ENCODE measurements at regions not wholly inside any gene's neighbourhood (a gene's known extent, or its start where the extent isn't known, plus 50 kb on each side); places are given as distances from the start of the nearest gene placed in this dataset.

DNA sequence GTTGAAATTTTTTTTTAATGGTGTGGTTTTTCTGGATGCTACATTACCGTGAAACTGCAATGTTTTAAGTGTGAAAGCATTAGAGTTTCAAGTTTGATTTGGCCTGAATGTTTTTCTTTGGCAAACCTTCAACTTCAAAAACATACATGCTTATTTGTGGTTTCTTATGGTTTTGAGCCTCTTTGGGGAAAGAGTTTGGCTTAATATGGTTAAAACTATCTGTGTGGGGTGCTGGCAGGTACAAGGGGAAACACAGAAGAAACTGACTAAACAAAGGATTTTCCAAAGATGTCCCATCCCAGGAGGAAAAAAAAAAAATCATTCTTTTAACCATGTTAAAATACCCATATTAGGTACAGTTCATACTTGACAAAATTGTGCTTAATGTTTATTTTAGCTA lies 121.1 kb downstream of the HGF start:
- DNase-seq (ENCODE audit: low read depth): no peak

DNA sequence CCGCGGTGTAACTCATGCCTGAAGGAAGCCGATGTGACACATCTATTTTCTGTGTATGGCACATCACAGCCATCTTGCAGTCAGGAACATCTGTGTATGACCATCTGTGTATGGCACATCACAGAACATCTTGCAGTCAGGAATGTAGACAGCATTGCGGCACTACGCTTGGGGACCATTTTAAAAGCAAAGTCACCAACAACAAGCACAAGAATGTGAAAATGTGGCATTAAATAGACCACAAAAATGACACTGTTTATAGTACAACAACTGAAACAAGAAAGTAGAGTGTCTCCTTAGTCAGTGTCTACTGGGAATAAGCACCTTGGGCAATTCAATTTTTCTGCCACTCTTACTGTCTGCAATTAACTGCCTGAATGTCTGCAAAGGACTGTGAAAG lies 124.4 kb downstream of the HGF start:
- peak; percentile 21 for DNase-seq (ENCODE audit: low read depth)

DNA sequence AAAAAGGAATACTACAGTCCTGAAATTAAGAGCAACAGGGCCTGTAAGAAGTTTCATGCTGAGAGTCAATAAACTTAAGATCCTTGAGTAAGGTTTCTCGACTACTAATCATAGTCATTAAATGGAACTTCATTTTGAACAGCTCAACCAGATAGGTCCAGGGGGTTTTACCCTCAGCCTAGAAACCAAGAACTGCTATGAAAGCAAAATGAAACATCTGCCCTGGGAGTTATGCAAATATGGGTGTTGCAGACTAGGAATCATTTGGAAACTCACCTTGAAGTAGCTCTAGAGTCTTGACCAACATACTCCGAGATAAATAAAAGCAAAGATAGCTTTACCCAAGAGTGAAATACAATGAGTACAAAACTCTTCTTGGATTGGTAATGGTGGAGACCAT lies 128.0 kb downstream of the HGF start:
- DNase-seq (ENCODE audit: low read depth): no peak

DNA sequence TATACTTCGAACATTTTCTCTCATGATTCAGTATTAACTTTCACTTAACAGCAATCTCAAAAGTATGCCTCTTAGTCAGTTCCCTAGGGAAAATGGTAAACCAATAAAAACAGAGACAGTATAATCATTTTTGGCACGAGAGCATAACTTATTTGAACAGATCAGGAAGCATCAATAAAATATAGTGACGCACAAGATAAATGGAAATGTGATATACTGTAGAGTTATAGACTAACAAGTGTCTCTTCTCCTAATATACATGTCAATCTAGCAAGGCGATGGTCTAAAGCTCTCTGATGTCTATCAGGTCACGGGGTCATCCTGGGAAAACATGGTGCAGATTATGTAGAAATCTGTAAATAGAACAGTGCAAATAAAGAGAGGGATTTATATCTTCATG lies 131.6 kb downstream of the HGF start:
- peak; percentile 72 for DNase-seq (ENCODE audit: low read depth)

DNA sequence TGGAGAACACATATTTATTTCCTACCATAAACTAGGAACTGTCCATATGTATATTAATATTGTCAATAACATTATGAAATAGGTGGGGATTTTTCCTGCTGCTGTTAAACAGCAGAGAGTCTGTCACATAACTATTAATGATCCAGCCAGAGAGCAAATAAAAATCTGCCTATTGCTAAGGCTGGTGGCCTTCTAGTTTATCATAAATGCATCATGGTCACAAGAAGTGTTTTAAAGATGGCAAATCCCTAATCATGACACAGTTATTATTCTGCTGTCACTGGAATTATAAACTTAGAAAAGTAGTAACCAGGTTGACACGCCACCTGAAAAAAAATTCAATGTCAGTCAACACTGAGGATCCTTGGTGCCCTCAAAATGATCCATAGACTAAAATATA lies 132.3 kb downstream of the HGF start:
- no peak for DNase-seq (ENCODE audit: low read depth)

DNA sequence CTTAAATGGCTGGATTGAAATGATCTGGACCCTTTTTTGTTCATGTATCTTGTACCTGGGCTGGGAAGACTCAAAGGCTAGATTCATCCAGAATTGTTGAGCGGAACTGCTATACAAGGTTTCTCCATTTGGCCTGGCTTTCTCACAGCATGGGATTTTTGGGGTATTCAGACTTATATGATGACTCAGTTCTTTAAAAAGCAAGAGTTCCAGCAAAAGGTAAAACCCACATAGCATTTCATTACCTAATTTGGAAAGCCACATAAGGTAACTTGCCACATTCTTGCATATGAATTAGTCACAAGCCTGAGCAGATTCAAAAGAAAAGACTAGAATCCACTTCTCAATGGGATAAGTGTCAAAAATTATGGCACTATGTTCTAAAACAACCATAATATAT lies 137.4 kb downstream of the HGF start:
- no peak for DNase-seq (ENCODE audit: low read depth)

DNA sequence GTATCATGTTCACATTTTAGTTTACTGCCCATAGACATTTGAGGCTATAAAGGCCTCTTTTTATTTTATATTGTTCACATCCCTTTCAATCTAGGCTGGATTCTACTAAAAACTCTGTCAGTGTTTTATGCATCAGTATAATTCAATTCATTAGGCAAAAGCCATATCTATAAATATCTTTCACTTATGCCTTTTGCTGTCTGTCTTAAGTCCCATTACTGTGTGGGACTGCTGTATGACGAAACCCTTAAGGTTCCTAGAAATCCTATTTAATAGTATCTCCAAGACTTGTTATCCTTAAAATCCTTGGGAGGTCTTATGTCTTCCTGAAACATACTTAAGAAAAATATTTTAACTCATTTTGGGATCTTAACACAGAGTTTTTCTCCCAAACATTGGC lies 139.2 kb downstream of the HGF start:
- DNase-seq (ENCODE audit: low read depth): no peak

DNA sequence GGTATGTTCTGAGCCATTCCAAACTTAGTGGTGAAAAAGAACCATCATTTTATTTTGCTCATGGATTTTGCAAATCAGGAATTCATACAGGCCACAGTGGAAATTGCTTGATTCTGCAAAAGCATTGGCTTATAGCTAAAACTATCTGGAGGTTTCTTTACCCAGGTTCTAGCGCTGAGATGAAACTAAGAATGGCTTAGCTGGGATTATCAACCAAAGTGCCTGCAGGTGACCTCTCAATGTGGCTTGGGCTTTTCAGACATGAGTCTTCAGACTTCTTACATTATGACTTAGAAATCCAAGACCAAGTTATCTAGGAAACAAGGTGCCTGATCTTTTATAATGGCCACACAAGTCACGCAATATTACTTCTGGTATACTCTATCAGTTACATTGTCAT lies 140.1 kb downstream of the HGF start:
- no peak for DNase-seq (ENCODE audit: low read depth)

DNA sequence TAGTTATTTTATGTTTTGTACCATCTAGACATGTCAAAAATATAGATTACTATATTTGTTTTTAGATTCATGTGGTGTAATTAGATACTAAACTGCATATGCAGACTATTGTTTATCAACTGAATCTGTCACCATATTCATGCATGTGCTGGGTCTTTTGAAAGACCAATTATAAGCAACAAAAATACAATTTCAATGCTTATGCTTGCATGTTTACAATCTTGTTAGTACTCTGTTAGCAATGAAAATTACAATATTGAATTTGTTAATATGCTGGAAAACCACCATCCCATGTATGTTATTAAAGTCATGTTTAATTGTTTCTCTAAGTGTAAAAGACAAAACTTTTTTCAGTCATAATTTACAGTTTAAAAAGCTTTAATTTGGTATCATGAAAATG lies 140.9 kb downstream of the HGF start:
- DNase-seq (ENCODE audit: low read depth): no peak

DNA sequence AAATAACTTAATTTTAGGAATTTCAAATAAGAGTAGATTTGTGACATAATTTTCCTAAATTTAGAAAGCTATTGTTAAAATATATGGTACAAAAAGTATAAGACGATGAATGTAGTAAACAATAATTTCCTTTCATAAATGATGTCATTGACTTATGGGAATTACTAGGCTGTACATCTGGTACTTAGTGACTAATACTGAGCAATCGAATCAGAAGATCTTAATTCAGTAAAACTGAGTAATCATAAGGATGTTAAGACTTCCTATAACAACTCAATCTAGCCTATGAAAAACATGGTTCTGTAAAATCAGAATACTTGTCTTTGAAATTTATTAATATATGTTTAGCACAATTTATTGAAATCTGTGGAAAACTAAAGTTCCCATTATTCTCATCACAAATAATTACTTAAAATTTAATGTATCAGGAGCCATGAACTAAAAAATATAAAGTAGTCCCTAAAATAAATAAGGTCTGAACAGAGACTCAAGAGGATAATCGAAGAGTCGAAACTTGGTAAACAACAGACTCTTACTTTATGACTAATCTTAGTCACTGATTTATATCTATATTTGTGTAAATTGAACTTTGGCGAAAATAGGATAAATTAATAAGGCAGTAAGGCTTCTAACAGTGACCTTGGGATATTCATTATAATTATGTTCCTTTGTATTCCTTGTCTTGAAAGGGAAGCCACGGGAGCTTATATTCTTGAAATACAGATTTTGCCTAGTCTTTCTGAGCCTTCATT lies 142.1 kb downstream of the HGF start:
- peak; percentile 93 for DNase-seq (ENCODE audit: low read depth)

DNA sequence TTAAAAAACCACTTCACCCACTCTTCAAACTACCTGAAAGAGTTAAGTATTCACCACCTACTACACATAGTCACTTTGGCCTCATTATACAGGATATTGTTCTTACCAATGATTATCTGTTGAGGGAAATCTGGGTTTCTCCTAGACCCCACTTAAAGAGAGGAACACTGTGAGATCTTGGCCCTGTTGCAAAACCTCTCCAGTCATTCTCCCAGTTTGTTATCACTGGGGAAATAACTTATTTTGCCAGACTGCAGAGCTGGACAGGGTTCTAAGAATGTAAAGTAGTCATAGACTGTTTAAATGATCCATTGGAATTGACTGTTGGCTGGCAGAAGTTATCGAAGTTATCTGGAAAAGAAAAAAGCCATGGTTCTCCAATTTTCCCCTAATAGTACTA lies 143.8 kb downstream of the HGF start:
- no peak for DNase-seq (ENCODE audit: low read depth)

DNA sequence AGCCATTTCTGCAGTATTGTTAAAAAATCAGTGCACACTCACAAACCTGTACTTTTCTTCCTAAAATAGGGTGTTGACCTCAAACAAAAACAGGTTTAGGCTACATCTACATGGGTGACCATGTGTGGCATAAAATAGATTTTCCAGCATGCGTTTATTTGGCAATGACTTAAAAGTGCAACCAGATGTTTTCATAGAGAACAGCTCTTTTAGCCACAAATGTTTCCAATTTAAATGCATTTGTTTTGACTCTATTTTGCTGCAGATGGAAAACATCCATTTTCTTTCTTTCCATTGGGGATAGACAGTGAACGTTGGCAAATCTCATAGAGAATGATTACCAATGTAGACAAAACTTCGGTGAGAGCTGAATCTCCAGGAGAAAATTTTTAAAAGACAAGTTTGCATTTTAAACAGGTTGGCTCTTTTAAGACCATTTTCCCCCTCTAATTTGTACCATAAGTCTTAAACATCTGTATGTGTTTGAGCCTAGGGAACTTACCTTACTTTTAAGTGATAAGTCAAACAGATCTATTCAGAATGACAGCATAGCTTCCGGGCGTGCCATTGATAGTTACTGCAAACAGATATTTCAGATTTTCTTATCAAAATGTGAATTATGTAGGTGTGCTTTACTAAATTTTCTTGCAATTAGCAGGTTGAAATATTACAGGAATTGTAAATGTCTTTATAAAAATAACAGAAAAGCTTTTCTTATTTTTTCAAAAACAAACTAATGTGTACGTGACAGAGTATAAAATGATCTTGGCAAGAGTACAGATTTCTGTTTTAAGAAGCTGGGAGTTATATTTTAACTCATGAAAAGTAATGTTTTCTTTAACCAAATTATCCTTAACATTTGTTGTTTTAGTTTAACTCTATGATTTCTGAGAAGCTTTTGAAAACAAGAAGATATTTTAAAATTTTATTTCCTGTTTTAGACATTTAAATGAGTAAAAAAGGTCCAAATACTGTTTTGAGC lies 144.9 kb downstream of the HGF start:
- DNase-seq (ENCODE audit: low read depth): no peak

DNA sequence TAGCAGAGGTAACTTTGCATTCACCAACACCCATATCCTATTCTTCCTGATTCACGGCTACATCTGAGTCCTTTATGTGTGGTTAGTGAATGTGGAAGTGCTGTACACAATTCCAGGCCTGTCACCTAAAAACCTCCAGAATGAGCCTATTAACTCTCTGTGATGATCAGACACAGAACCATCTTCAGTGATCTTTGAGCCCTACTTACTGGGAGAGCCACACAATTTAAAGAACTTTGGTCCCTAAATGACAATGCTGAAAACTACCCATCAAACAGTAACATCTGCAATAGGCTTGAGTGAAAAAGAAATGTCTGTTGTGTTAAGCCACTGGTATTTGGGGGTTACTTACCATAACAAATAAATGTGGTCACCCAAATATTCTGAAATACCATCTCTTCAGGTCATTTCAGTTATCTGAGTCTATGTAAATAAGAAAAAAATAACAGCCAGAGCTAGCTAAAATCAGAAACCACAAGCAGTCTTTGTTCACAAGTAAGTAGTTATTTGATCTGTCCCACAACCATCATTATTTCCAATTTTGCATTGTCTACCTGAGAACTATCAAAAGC lies 145.7 kb downstream of the HGF start:
- no peak for DNase-seq (ENCODE audit: low read depth)

DNA sequence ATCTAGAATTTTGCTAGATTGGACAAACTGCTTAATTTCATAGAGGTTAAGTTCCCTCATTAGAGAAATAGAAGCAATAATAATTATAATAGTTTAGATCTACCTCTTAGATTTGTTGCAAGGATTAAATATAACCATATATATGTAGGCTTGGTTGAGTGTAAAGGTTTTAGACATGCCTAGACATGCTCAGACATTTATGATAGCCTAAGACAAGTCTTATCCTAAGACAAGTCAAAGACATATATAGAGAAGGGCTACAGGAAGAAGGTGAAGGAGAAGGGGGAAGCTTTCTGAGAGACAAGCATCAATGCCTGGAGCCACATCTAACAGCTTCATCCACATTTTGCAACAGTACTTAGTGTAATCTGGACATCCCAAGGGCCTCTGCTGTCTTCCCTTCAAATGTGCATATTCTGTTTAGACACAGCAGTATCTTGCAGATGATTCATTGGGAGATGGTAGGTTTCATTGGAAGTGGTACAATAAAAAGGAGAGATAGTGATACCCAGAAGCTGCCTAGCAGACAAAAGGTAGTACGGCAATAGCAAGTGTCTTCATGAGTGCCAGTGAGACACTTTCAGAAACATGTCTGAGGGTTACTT lies 146.5 kb downstream of the HGF start:
- DNase-seq (ENCODE audit: low read depth): no peak

DNA sequence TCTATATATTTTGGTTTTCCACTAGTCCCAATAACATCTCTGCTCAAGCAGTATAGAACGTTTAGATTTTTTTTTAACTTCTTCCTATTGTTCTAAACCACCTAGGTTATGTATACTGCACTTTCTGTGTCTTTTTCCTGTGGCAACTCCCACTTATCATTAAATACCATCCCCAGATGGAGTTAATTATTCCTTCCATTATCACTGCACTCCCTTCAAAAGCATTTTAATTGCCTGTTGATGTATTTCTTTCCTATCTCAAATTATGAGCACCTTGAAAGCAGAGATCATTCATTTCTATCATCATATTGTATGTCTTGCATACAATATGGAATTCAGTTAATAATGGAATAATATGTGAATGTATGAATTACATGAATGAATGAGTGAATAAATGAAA lies 148.0 kb downstream of the HGF start:
- no peak for DNase-seq (ENCODE audit: low read depth)

DNA sequence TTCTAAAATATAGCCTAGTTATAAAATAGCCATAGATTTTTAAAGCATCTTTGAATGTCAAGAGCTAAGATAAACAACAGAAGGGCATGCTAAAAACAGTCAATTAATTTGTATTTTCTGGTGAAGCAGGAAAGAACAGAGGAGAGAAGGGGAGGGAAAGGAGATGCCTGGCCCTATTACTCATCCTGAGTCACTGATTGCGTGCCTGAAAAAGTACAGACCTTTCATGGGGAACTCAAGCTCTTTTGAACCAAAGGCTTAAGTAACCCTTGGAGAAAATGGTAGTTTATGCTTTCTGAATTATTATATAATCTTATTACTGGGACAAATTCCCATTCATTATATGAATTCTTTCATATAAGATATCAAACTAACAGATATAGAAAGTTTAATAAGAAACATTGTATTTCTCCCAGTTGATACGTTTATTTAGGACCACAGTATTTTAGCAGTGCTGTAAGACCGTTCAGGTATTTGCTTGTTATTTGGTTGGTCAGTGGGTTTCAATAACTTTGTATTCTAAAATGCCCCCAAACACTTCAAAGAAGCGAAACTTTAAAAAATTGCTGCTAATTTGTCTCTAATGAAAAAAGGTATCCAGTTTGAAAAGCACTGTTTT lies 151.3 kb downstream of the HGF start:
- DNase-seq (ENCODE audit: low read depth): peak; percentile 93

DNA sequence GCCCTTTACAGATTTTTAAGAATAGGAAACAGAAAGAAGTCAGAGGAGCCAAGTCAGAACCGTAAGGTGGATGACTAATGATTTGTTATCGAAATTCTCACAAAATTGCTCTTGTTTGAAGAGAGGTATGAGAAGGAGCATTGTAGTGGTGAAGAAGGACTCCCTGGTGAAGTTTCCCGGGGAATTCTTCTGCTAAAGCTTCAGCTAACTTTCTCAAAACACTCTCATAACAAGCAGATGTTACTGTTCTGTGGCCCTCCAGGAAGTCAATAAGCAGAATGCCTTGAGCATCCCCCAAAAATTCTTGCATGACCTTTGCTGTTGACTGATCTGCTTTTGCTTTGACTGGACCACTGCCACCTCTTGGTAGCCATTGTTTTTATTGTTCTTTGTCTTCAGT lies 152.9 kb downstream of the HGF start:
- peak; percentile 76 for DNase-seq (ENCODE audit: low read depth)

DNA sequence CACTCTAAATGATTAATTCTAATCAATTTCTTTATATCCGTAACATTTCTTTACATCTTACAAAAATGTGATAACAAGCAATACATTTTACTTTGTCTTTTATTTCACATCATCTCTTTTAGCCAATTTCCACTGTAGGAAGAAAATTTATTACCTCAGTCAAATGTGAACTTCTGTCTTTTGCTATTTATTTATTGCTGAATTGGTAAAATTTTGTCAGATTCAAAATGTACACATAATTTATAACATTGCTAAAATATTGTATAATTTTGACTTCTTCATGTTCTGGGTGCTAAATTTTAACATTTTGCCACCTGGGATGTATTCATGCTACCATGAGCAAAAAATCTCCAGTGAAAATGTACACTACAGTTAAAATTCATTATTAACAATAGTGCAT lies 158.0 kb downstream of the HGF start:
- no peak for DNase-seq (ENCODE audit: low read depth)

DNA sequence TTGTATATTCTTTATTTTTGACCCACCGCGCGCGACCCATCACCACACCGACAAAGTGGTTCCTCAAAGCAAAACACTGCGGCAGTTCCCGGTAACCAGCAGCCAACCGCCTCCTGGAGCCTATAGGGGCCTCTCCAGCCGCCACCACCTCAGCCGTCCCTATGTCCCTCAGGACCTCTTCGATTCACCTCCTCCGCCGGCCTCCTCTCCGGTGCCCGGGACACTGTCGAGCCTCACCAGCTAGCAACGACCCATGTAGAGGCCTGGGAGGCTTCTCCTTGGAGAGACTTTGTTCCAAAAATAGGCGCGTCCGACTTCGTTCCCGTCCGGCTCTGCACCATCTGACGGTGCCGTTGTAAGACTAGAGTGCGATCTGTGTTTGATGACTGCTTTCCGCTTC lies 158.8 kb downstream of the HGF start:
- DNase-seq (ENCODE audit: low read depth): no peak

DNA sequence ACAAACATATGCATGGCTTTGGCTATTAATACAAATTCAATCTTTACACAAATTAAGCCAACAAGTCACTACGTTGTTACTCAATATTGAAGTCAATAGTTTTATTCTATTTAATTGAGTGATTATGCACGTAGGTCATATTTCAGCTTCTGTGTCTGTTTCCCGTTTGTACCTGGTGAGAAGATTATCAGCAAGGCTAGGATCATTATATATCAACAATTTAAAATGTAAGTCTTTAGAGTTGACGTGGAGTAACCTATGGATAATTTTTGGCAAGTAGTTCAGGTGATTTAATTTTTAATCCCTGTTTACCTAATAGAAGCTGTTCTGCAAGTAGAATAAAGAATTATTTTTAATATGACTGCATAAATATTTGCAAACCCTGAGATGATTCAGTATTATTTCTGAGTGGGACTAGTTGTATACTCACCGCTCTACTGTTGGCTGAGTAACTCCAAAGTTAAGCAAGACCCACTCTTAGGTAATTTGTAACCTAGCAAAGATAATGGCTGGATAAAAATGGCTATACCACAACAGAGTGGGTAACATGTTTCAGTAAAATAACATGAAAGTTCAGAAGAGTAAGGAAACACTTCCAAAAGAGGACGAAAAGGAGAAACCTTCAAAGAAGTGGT lies 161.0 kb downstream of the HGF start:
- peak; percentile 33 for DNase-seq (ENCODE audit: low read depth)

DNA sequence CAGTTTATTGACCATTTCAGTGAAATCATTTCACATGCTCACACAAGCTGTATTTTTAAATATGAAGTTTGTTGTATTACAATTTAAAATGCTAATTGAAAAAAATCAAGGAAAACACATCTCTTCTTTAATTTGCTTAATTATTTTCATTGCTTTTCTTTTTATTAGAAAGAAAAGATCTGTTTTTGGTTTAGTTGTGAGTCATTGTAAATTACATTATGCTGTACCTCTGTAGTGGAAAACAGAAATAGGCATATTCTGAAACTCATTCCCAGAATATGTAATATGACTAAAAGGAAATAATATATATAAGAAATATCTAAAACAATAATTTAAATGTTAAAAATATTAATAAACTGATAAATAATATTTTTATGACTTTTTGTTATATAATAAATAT lies 161.9 kb downstream of the HGF start:
- DNase-seq (ENCODE audit: low read depth): no peak

All from ELR (cell line).